ENCODE measurements at regions not wholly inside any gene's neighbourhood (a gene's known extent, or its start where the extent isn't known, plus 50 kb on each side); places are given as distances from the start of the nearest gene placed in this dataset.

DNA sequence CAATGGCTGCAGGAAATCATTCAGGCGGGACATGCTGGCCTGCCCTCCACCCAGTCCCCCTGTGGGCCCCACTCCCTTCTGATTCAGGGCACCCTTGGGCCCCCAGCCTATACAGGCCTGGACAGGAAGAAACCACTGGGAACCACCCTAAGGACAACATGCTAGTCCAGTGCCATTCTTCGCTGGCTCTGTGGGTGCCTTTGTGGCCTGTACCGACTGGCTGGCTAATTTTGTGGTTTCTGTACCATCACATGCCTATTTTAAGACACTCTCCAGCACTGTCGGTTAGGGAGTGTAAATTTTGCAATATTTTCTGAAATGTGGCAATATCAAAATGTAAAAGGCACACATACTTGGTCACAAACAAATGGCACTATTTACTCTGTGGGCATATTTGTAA, 61.4 kb upstream of the POLG start:
- Histone ChIP-seq H3K27me3 (ENCODE audit: low read depth, low read length) (no peaks in the 10 kb centered on the region), H3K4me2 (ENCODE audit: low read length) (no peak overlapping the region)

GRCh38 chr15:89395461-89395871, 60.8 kb upstream of the POLG start:
- no peak for TF ChIP-seq EZH2phosphoT487 (IDR thresholded peaks at IDR 0.05; ENCODE audit: low read depth)
- TF ChIP-seq CTCF (IDR thresholded peaks at IDR 0.05; ENCODE audit: low read depth, low read length), result no peak
- Histone ChIP-seq H4K20me1 (ENCODE audit: insufficient read depth, low read length) (no peaks in the 10 kb centered on the region), H3K27me3 (ENCODE audit: low read depth, low read length) (no peaks in the 10 kb centered on the region), H3K4me2 (ENCODE audit: low read length) (no peak overlapping the region), H3K27ac (ENCODE audit: low read length) (no peak overlapping the region), H3K36me3 (replicated peaks; ENCODE audit: low read depth, low read length) (no peaks in the 10 kb centered on the region), H2AFZ (ENCODE audit: low read depth, low read length) (no peak overlapping the region), H3K4me1 (ENCODE audit: low read length) (no peaks in the 10 kb centered on the region), H3K9ac (ENCODE audit: low read length) (no peak overlapping the region), H3K79me2 (ENCODE audit: low read length) (no peaks in the 10 kb centered on the region), H3K4me3 (ENCODE audit: low read length) (no peak overlapping the region), H3K9me3 (ENCODE audit: insufficient read depth, low read length) (no peaks in the 10 kb centered on the region)

More for the DNA sequence above, 61.4 kb upstream of the POLG start:
- H3K4me1 ChIP-seq (ENCODE audit: low read length), result peaks cover 4% of the 10 kb centered on the region
- no peaks in the 10 kb centered on the region for H3K36me3 ChIP-seq (replicated peaks; ENCODE audit: low read depth, low read length)
- no peaks in the 10 kb centered on the region for H3K9me3 ChIP-seq (ENCODE audit: insufficient read depth, low read length)
- no peaks in the 10 kb centered on the region for H4K20me1 ChIP-seq (ENCODE audit: insufficient read depth, low read length)
- H3K4me3 ChIP-seq (ENCODE audit: low read length), result no peak overlapping the region
- H3K9ac ChIP-seq (ENCODE audit: low read length), result no peak overlapping the region
- no peaks in the 10 kb centered on the region for H3K79me2 ChIP-seq (ENCODE audit: low read length)
- no peak overlapping the region for H2AFZ ChIP-seq (ENCODE audit: low read depth, low read length)
- no peak overlapping the region for H3K27ac ChIP-seq (ENCODE audit: low read length)
- TF ChIP-seq CTCF (IDR thresholded peaks at IDR 0.05; ENCODE audit: low read depth, low read length) (no peak), EZH2phosphoT487 (IDR thresholded peaks at IDR 0.05; ENCODE audit: low read depth) (no peak)

DNA sequence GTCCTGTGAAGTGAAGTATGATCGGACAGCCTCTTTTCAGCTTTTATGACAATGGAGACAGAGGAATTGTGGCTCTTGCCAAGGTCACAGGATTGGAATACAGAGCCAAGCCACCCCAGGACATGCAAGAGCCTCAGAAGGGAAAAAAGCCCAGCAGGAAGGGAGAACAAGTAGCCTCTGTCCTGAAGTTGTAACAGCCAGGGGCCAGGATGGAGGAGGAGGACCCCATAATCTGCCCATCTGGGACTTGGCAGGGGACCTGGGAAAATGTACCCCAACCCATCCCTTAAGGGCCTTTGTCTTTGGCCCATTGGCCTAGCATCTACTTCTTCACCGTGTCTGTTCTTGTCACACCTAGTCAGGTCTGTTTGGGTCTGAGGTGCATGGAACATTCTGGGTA, 60.4 kb upstream of the POLG start:
- Histone ChIP-seq H3K36me3 (replicated peaks; ENCODE audit: low read depth, low read length) (no peaks in the 10 kb centered on the region), H3K4me3 (ENCODE audit: low read length) (no peak overlapping the region), H3K9me3 (ENCODE audit: insufficient read depth, low read length) (no peaks in the 10 kb centered on the region), H3K4me1 (ENCODE audit: low read length) (no peaks in the 10 kb centered on the region), H3K27me3 (ENCODE audit: low read depth, low read length) (no peaks in the 10 kb centered on the region), H3K79me2 (ENCODE audit: low read length) (no peaks in the 10 kb centered on the region), H3K9ac (ENCODE audit: low read length) (no peak overlapping the region), H3K4me2 (ENCODE audit: low read length) (no peak overlapping the region), H4K20me1 (ENCODE audit: insufficient read depth, low read length) (no peaks in the 10 kb centered on the region), H3K27ac (ENCODE audit: low read length) (no peak overlapping the region), H2AFZ (ENCODE audit: low read depth, low read length) (no peak overlapping the region)
- TF ChIP-seq CTCF (IDR thresholded peaks at IDR 0.05; ENCODE audit: low read depth, low read length), result no peak
- TF ChIP-seq EZH2phosphoT487 (IDR thresholded peaks at IDR 0.05; ENCODE audit: low read depth), result no peak

DNA sequence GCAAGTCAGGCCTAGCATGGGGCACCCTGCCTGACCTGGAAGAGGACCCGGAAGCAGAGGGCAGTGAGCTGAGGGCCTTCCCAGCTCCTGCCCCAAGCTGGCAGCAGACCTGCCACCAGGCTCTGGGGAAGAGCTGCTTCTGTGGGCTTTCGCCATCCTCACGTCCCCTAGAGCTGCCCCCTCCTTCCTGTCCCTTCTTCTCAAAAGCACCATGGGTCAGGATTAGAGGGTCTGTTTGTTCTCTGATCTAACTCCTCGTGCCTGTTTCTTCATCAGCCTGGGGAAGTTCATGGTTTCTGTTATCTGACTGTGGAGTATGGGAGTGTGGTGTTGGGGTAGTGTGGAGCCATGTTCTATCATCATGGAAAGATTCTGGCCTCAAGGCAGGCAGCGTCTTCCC, 58.4 kb upstream of the POLG start:
- Histone ChIP-seq H3K4me1 (ENCODE audit: low read length) (no peaks in the 10 kb centered on the region), H3K79me2 (ENCODE audit: low read length) (no peaks in the 10 kb centered on the region), H3K9me3 (ENCODE audit: insufficient read depth, low read length) (no peaks in the 10 kb centered on the region), H3K27me3 (ENCODE audit: low read depth, low read length) (0 out of 2 replicates have a peak, but pooled peaks cover 2% of the 10 kb centered on the region), H2AFZ (ENCODE audit: low read depth, low read length) (no peak overlapping the region), H3K4me3 (ENCODE audit: low read length) (no peak overlapping the region), H3K36me3 (replicated peaks; ENCODE audit: low read depth, low read length) (no peaks in the 10 kb centered on the region), H3K27ac (ENCODE audit: low read length) (no peak overlapping the region), H4K20me1 (ENCODE audit: insufficient read depth, low read length) (no peaks in the 10 kb centered on the region), H3K9ac (ENCODE audit: low read length) (no peak overlapping the region), H3K4me2 (ENCODE audit: low read length) (no peak overlapping the region)
- TF ChIP-seq CTCF (IDR thresholded peaks at IDR 0.05; ENCODE audit: low read depth, low read length), result no peak

All from OCI-LY3 (cell line).